Vagina (tissue), 2 donors: ENCODE measurements at regions not wholly inside any gene's neighbourhood (a gene's known extent, or its start where the extent isn't known, plus 50 kb on each side); places are given as distances from the start of the nearest gene placed in this dataset.

Source experiments
- DNase-seq, 2 donors: peaks; one replicate each; pipeline ENCODE4 v3.0.0-alpha.2; 2017; ENCODE audit errors: extremely low spot score in 2 of 2
- H3K27ac ChIP-seq: fragments of 200-600 bp; sonication (generic); one replicate; pipeline ENCODE4 v1.5.1; 2019
- H3K27me3 ChIP-seq: fragments of 200-600 bp; sonication (generic); one replicate; pipeline ENCODE4 v1.5.1; 2019
- H3K36me3 ChIP-seq, 2 donors: fragments of 200-600 bp; sonication (generic); one replicate each; pipeline ENCODE4 v1.5.1; 2017 to 2019
- H3K4me1 ChIP-seq: fragments of 200-600 bp; sonication (generic); one replicate; pipeline ENCODE4 v1.5.1; 2019
- H3K4me3 ChIP-seq, 2 donors: fragments of 200-600 bp; sonication (generic); 1 replicate in 1 of 2; 2 replicates in 1 of 2; pipeline ENCODE4 v1.5.1; 2016 to 2019
- H3K9me3 ChIP-seq: fragments of 200-600 bp; sonication (generic); one replicate; pipeline ENCODE4 v1.5.1; 2019
- POLR2A ChIP-seq, 2 donors: fragments of 450-650 bp; IDR thresholded peaks; one replicate each; pipeline ENCODE4 v1.6.1; 2017; ENCODE audit warnings: antibody characterized with exemption in 2 of 2, mild to moderate bottlenecking in 2 of 2, moderate library complexity in 2 of 2
- POLR2AphosphoS5 ChIP-seq, 2 donors: sonication (generic); formaldehyde crosslinking; IDR thresholded peaks; one replicate each; pipeline ENCODE4 v1.9.0; 2017; ENCODE audit warnings: antibody characterized with exemption in 2 of 2, mild to moderate bottlenecking in 2 of 2, low read depth in 1 of 2; ENCODE audit not compliant: insufficient read depth in 1 of 2
- intact Hi-C: fragments of 100-400 bp; cut with DNase I; formaldehyde crosslinking; loops from one replicate; pipeline ENCODE4 v1.15.1; 2023
- TF ChIP-seq, protein P1 (sequence below), 3 experiments: fragments of 450-650 bp in 2 of 3; fragments of 200-600 bp in 1 of 3; sonication (generic) in 1 of 3; IDR thresholded peaks; one replicate each; pipeline ENCODE4 v1.5.1; 2017 to 2019; ENCODE audit warnings: antibody characterized with exemption in 3 of 3, mild to moderate bottlenecking in 2 of 3, moderate library complexity in 2 of 3

- no peaks in the 10 kb centered on the region for H3K36me3 ChIP-seq
- H3K27me3 ChIP-seq: no peaks in the 10 kb centered on the region
- no peaks in the 10 kb centered on the region for H3K4me1 ChIP-seq
- no peak for DNase-seq
- intact Hi-C loops: no loop called here
- TF ChIP-seq, protein P1, sequence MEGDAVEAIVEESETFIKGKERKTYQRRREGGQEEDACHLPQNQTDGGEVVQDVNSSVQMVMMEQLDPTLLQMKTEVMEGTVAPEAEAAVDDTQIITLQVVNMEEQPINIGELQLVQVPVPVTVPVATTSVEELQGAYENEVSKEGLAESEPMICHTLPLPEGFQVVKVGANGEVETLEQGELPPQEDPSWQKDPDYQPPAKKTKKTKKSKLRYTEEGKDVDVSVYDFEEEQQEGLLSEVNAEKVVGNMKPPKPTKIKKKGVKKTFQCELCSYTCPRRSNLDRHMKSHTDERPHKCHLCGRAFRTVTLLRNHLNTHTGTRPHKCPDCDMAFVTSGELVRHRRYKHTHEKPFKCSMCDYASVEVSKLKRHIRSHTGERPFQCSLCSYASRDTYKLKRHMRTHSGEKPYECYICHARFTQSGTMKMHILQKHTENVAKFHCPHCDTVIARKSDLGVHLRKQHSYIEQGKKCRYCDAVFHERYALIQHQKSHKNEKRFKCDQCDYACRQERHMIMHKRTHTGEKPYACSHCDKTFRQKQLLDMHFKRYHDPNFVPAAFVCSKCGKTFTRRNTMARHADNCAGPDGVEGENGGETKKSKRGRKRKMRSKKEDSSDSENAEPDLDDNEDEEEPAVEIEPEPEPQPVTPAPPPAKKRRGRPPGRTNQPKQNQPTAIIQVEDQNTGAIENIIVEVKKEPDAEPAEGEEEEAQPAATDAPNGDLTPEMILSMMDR (IDR thresholded peaks at IDR 0.05): no peak
- no peak for TF ChIP-seq POLR2AphosphoS5 (IDR thresholded peaks at IDR 0.05; ENCODE audit: insufficient read depth in 1 of 2, low read depth in 1 of 2)
- no peak for TF ChIP-seq POLR2A (IDR thresholded peaks at IDR 0.05)
- no peaks in the 10 kb centered on the region for H3K9me3 ChIP-seq
- H3K4me3 ChIP-seq: no peak overlapping the region
- H3K27ac ChIP-seq: no peak overlapping the region
Observed at GRCh38 chr5:168198359-168198758, 93.1 kb upstream of the WWC1 start.

- intact Hi-C loops: no loop called here
- Histone ChIP-seq H3K4me1 (no peaks in the 10 kb centered on the region), H3K27ac (no peak overlapping the region), H3K36me3 (no peaks in the 10 kb centered on the region), H3K4me3 (no peak overlapping the region), H3K27me3 (no peaks in the 10 kb centered on the region), H3K9me3 (no peaks in the 10 kb centered on the region)
- DNase-seq: no peak
- no peak for TF ChIP-seq POLR2A (IDR thresholded peaks at IDR 0.05)
Observed at GRCh38 chr5:168202996-168203395, 88.4 kb upstream of the WWC1 start.

DNA sequence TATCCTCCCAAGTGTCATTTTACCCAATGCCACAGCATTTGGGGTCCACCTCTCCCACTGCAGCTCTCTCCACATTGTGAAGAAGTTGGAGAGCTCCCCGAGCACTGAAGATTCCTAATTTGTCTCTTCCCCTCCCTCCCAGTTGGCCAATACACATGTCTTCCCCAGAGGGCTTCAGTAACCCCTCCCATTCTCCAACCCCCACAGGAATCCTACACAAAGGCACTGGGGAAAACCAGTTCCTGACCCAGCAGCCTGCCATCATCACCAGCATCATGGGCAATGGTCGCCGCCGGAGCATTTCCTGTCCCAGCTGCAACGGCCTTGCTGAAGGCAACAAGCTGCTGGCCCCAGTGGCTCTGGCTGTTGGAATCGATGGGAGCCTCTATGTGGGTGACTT is 87.3 kb upstream of the WWC1 start:
- no peaks in the 10 kb centered on the region for H3K9me3 ChIP-seq
- H3K36me3 ChIP-seq: no peaks in the 10 kb centered on the region

GRCh38 chr5:168207450-168208029 is 83.9 kb upstream of the WWC1 start:
- Histone ChIP-seq H3K9me3 (no peaks in the 10 kb centered on the region), H3K36me3 (no peaks in the 10 kb centered on the region), H3K27ac (no peak overlapping the region), H3K4me1 (peaks cover 9% of the 10 kb centered on the region), H3K27me3 (no peaks in the 10 kb centered on the region), H3K4me3 (no peak overlapping the region)
- DNase-seq: no peak
- intact Hi-C loops: no loop called here
- TF ChIP-seq, protein P1 (IDR thresholded peaks at IDR 0.05): no peak
- TF ChIP-seq POLR2A (IDR thresholded peaks at IDR 0.05): no peak
- no peak for TF ChIP-seq POLR2AphosphoS5 (IDR thresholded peaks at IDR 0.05; ENCODE audit: insufficient read depth in 1 of 2, low read depth in 1 of 2)

More for the DNA sequence above, 87.3 kb upstream of the WWC1 start:
- peaks cover under 1% of the 10 kb centered on the region for H3K4me1 ChIP-seq
- no peaks in the 10 kb centered on the region for H3K27me3 ChIP-seq
- no peak overlapping the region for H3K4me3 ChIP-seq
- no peak for DNase-seq
- intact Hi-C loops: no loop called here
- no peak overlapping the region for H3K27ac ChIP-seq
- no peak for TF ChIP-seq POLR2AphosphoS5 (IDR thresholded peaks at IDR 0.05; ENCODE audit: insufficient read depth in 1 of 2, low read depth in 1 of 2)
- TF ChIP-seq, protein P1 (IDR thresholded peaks at IDR 0.05): no peak
- TF ChIP-seq POLR2A (IDR thresholded peaks at IDR 0.05): no peak

- no peaks in the 10 kb centered on the region for H3K27me3 ChIP-seq
- no peaks in the 10 kb centered on the region for H3K9me3 ChIP-seq
- TF ChIP-seq POLR2A (IDR thresholded peaks at IDR 0.05) (no peak), POLR2AphosphoS5 (IDR thresholded peaks at IDR 0.05; ENCODE audit: insufficient read depth in 1 of 2, low read depth in 1 of 2) (no peak)
- no peak overlapping the region for H3K27ac ChIP-seq
- DNase-seq: no peak
- H3K4me1 ChIP-seq: peaks cover 9% of the 10 kb centered on the region
- intact Hi-C loops: no loop called here
- H3K4me3 ChIP-seq: no peak overlapping the region
- H3K36me3 ChIP-seq: no peaks in the 10 kb centered on the region
Observed at GRCh38 chr5:168209244-168209995, 82.0 kb upstream of the WWC1 start.

DNA sequence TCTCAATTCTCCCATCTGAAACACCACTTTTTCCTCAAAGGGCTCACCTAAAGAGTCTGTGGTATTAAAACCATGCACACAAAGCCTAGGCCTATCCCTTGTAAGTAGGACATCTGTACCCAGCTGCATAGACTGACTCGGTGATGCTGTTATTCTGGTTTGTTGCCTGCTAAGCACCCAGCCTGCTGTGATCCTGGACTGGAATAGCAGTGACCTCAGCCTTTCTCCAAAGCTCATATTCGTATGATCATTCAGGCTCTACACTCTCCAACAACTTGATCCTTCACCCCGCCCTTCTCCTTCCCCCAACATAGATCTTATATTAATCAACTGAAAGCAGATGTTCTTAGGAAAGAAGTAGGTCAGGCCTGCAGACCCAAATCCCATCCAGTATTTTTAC is 81.4 kb upstream of the WWC1 start:
- H3K9me3 ChIP-seq: no peaks in the 10 kb centered on the region
- no peaks in the 10 kb centered on the region for H3K27me3 ChIP-seq
- H3K4me1 ChIP-seq: peaks cover 9% of the 10 kb centered on the region
- H3K4me3 ChIP-seq: no peak overlapping the region
- DNase-seq: no peak
- intact Hi-C loops: no loop called here
- H3K27ac ChIP-seq: no peak overlapping the region
- no peaks in the 10 kb centered on the region for H3K36me3 ChIP-seq
- TF ChIP-seq POLR2A (IDR thresholded peaks at IDR 0.05): no peak
- TF ChIP-seq, protein P1 (IDR thresholded peaks at IDR 0.05): no peak
- TF ChIP-seq POLR2AphosphoS5 (IDR thresholded peaks at IDR 0.05; ENCODE audit: insufficient read depth in 1 of 2, low read depth in 1 of 2): no peak
